ENCODE measurements at regions not wholly inside any gene's neighbourhood (a gene's known extent, or its start where the extent isn't known, plus 50 kb on each side); places are given as distances from the start of the nearest gene placed in this dataset.

GRCh38 chr2:173750831-173751230, 214.3 kb downstream of the SP3 start:
- in situ Hi-C loops (cut with MboI; ENCODE audit: low sequenced_read_pairs, unreplicated experiment) = no loop called here

GRCh38 chr2:173751245-173751975, 213.8 kb downstream of the SP3 start:
- TF ChIP-seq CTCF (IDR thresholded peaks at IDR 0.05; ENCODE audit: borderline replicate concordance, control extremely low read depth, extremely low read depth, insufficient read depth, missing control alignments) = no peak
- in situ Hi-C loops (cut with MboI; ENCODE audit: low sequenced_read_pairs, unreplicated experiment) = no loop called here
- no peak for DNase-seq (ENCODE audit: low spot score)

More at GRCh38 chr2:173750831-173751230, 214.3 kb downstream of the SP3 start:
- no peak for TF ChIP-seq CTCF (IDR thresholded peaks at IDR 0.05; ENCODE audit: borderline replicate concordance, control extremely low read depth, extremely low read depth, insufficient read depth, missing control alignments)
- no peak for DNase-seq (ENCODE audit: low spot score)

GRCh38 chr2:173752152-173752551, 213.0 kb downstream of the SP3 start:
- DNase-seq (ENCODE audit: low spot score) = no peak
- in situ Hi-C loops (cut with MboI; ENCODE audit: low sequenced_read_pairs, unreplicated experiment) = no loop called here
- peak; percentile 13 for TF ChIP-seq CTCF (IDR thresholded peaks at IDR 0.05; ENCODE audit: borderline replicate concordance, control extremely low read depth, extremely low read depth, insufficient read depth, missing control alignments)

- no peak for TF ChIP-seq CTCF (IDR thresholded peaks at IDR 0.05; ENCODE audit: borderline replicate concordance, control extremely low read depth, extremely low read depth, insufficient read depth, missing control alignments)
- in situ Hi-C loops (cut with MboI; ENCODE audit: low sequenced_read_pairs, unreplicated experiment) = no loop called here
- no peak for DNase-seq (ENCODE audit: low spot score)
Observed at GRCh38 chr2:173753441-173753840, 211.7 kb downstream of the SP3 start.

- in situ Hi-C loops (cut with MboI; ENCODE audit: low sequenced_read_pairs, unreplicated experiment) = no loop called here
- DNase-seq (ENCODE audit: low spot score) = no peak
- no peak for TF ChIP-seq CTCF (IDR thresholded peaks at IDR 0.05; ENCODE audit: borderline replicate concordance, control extremely low read depth, extremely low read depth, insufficient read depth, missing control alignments)
Observed at GRCh38 chr2:173754165-173754564, 211.0 kb downstream of the SP3 start.

- in situ Hi-C loops (cut with MboI; ENCODE audit: low sequenced_read_pairs, unreplicated experiment) = no loop called here
- DNase-seq (ENCODE audit: low spot score) = no peak
- no peak for TF ChIP-seq CTCF (IDR thresholded peaks at IDR 0.05; ENCODE audit: borderline replicate concordance, control extremely low read depth, extremely low read depth, insufficient read depth, missing control alignments)
Observed at GRCh38 chr2:173754837-173755236, 210.3 kb downstream of the SP3 start.

All from GM13976 (cell line).